WTC11 (cell line): ENCODE measurements at regions not wholly inside any gene's neighbourhood (a gene's known extent, or its start where the extent isn't known, plus 50 kb on each side); places are given as distances from the start of the nearest gene placed in this dataset.

ENCODE experiments used
- ATAC-seq: fragments of 200-7000 bp; cut with Tn5 transposase; 2 replicates; pipeline ENCODE4 v1.10.0; 2021; ENCODE audit warnings: mild to moderate bottlenecking, moderate library complexity
- CTCF ChIA-PET: fragments of 300-600 bp; sonication (Branson Sonifier 250); formaldehyde crosslinking; loops from one replicate; lab custom pipeline; 2021; ENCODE audit warnings: antibody characterized with exemption; lab: Charles Lee
- POLR2A ChIA-PET: fragments of 350-600 bp; sonication (Branson Sonifier 250); formaldehyde crosslinking; loops from one replicate; lab custom pipeline; 2021; ENCODE audit warnings: antibody characterized with exemption; lab: Charles Lee
- DNase-seq: peaks from one replicate; pipeline ENCODE4 v3.0.0; 2021; ENCODE audit warnings: low spot score
- H3K27ac Mint-ChIP-seq: 2 replicates; pipeline ENCODE4 v1.8.0; 2021; ENCODE audit warnings: mixed read lengths
- H3K27me3 Mint-ChIP-seq: 2 replicates; pipeline ENCODE4 v1.8.0; 2021; ENCODE audit warnings: low read depth, mild to moderate bottlenecking, moderate library complexity, mixed read lengths
- H3K36me3 Mint-ChIP-seq: 2 replicates; pipeline ENCODE4 v1.8.0; 2021; ENCODE audit warnings: mixed read lengths
- H3K4me1 Mint-ChIP-seq: 2 replicates; pipeline ENCODE4 v1.8.0; 2022; ENCODE audit warnings: mixed read lengths
- H3K4me3 Mint-ChIP-seq: 2 replicates; pipeline ENCODE4 v1.8.0; 2021; ENCODE audit warnings: mild to moderate bottlenecking, moderate library complexity, mixed read lengths
- H3K9me3 Mint-ChIP-seq: 2 replicates; pipeline ENCODE4 v1.8.0; 2021; ENCODE audit warnings: mixed read lengths
- E2F5 ChIP-seq: sonication (generic); formaldehyde crosslinking; IDR thresholded peaks from 2 replicates; pipeline ENCODE4 v1.8.1; 2022; ENCODE audit warnings: mild to moderate bottlenecking, moderate library complexity, missing genetic modification reagents
- EMX1 ChIP-seq: fragments of 250-450 bp; sonication (Bioruptor Pico); IDR thresholded peaks from 2 replicates; pipeline ENCODE4 v1.8.0; 2021; ENCODE audit warnings: mild to moderate bottlenecking
- ESRRA ChIP-seq: sonication (generic); formaldehyde crosslinking; IDR thresholded peaks from 2 replicates; pipeline ENCODE4 v1.8.1; 2022; ENCODE audit warnings: mild to moderate bottlenecking, missing genetic modification reagents, borderline replicate concordance
- FOXK1 ChIP-seq: sonication (generic); formaldehyde crosslinking; IDR thresholded peaks from 2 replicates; pipeline ENCODE4 v1.8.0; 2022; ENCODE audit warnings: mild to moderate bottlenecking, moderate library complexity, missing genetic modification reagents
- IRF1 ChIP-seq: sonication (generic); formaldehyde crosslinking; IDR thresholded peaks from 2 replicates; pipeline ENCODE4 v1.8.0; 2023; ENCODE audit warnings: missing genetic modification reagents
- MAX ChIP-seq: sonication (generic); formaldehyde crosslinking; IDR thresholded peaks from 2 replicates; pipeline ENCODE4 v1.8.0; 2022; ENCODE audit warnings: mild to moderate bottlenecking, missing genetic modification reagents
- SMAD3 ChIP-seq: sonication (generic); formaldehyde crosslinking; IDR thresholded peaks from 2 replicates; pipeline ENCODE4 v1.8.0; 2022; ENCODE audit warnings: missing genetic modification reagents, mild to moderate bottlenecking, borderline replicate concordance
- USF1 ChIP-seq: sonication (generic); formaldehyde crosslinking; IDR thresholded peaks from 2 replicates; pipeline ENCODE4 v1.8.0; 2022; ENCODE audit warnings: mild to moderate bottlenecking, missing genetic modification reagents
- USF2 ChIP-seq: sonication (generic); formaldehyde crosslinking; IDR thresholded peaks from 2 replicates; pipeline ENCODE4 v1.8.1; 2023; ENCODE audit warnings: mild to moderate bottlenecking, missing genetic modification reagents, moderate library complexity
- ZBTB43 ChIP-seq: sonication (generic); formaldehyde crosslinking; IDR thresholded peaks from 2 replicates; pipeline ENCODE4 v1.8.1; 2023; ENCODE audit warnings: mild to moderate bottlenecking, missing genetic modification reagents
- ZNF219 ChIP-seq: sonication (generic); formaldehyde crosslinking; IDR thresholded peaks from 2 replicates; pipeline ENCODE4 v1.8.0; 2023; ENCODE audit warnings: missing genetic modification reagents, mild to moderate bottlenecking, borderline replicate concordance
- ZNF423 ChIP-seq: fragments of 250-450 bp; sonication (Bioruptor Pico); IDR thresholded peaks from 2 replicates; pipeline ENCODE4 v2.1.2; 2022; ENCODE audit warnings: mild to moderate bottlenecking, moderate library complexity

GRCh38 chr4:182142176-182143085 is 100.8 kb upstream of the TENM3 start (continued):
- TF ChIP-seq ZBTB43 = peak; percentile 75; the same call in 1 of the 2 replicates
- TF ChIP-seq USF2 (CRISPR knock-in tag) = 0 out of 2 replicates have a peak, but pooled peaks have one; percentile 2
- TF ChIP-seq ZNF423 = 0 out of 2 replicates have a peak, but pooled peaks have one; percentile 3
- 0 out of 2 replicates have a peak, but pooled peaks have one; percentile 32 for TF ChIP-seq E2F5
- 0 out of 2 replicates have a peak, but pooled peaks have one; percentile 44 for TF ChIP-seq MAX
- TF ChIP-seq SMAD3 (CRISPR knock-in tag) = peak; percentile 39; the same call in 1 of the 2 replicates
- TF ChIP-seq ESRRA (CRISPR knock-in tag) = no peak

- TF ChIP-seq E2F5 = 0 out of 2 replicates have a peak, but pooled peaks have one; percentile 10
- TF ChIP-seq USF2 (CRISPR knock-in tag) = 0 out of 2 replicates have a peak, but pooled peaks have one; percentile 2
- 0 out of 2 replicates have a peak, but pooled peaks have one; percentile 4 for TF ChIP-seq FOXK1
- TF ChIP-seq EMX1 = no peak
- no peak for TF ChIP-seq IRF1 (CRISPR knock-in tag)
- TF ChIP-seq ZNF219 (CRISPR knock-in tag) = no peak
- peak; percentile 51; the same call in 1 of the 2 replicates for TF ChIP-seq USF1 (CRISPR knock-in tag)
- Mint-ChIP-seq H3K9me3 (no peaks in the 10 kb centered on the region), H3K27me3 (peaks cover 30% of the 10 kb centered on the region), H3K36me3 (no peaks in the 10 kb centered on the region), H3K4me1 (peaks cover 59% of the 10 kb centered on the region), H3K4me3 (peak overlapping the region; percentile 93), H3K27ac (peak overlapping the region; percentile 97)
- CTCF ChIA-PET = interaction anchor here (1.0 kb wide), 1 partner anchor 204 kb away, joined by 4 read pairs; no protein-coding TSS in a partner anchor
- POLR2A ChIA-PET = interaction anchor here (0.6 to 1.1 kb wide), 2 partner anchors 209 to 603 kb away, joined by 3 to 4 read pairs; no protein-coding TSS in a partner anchor
- DNase-seq = peak; percentile 17
- peak; percentile 0; the same call in 1 of the 2 replicates for ATAC-seq
Measured at GRCh38 chr4:182143086-182143821, 99.9 kb upstream of the TENM3 start.
